ENCODE measurements at regions not wholly inside any gene's neighbourhood (a gene's known extent, or its start where the extent isn't known, plus 50 kb on each side); places are given as distances from the start of the nearest gene placed in this dataset.

GRCh38 chr3:18247139-18247695 is 177.9 kb downstream of the SATB1 start:
- H3K27ac ChIP-seq (ENCODE audit: low read length in 2 of 2): no peak overlapping the region
- no peaks in the 10 kb centered on the region for H3K36me3 ChIP-seq (replicated peaks in 1 of 2; ENCODE audit: control extremely low read depth in 1 of 2, control insufficient read depth in 1 of 2, extremely low read depth in 1 of 2, insufficient read depth in 2 of 2, low read length in 1 of 2)
- CTCF ChIA-PET: no interaction called here
- H3K4me2 ChIP-seq (replicated peaks; ENCODE audit: low read depth, low read length, poor library complexity, severe bottlenecking): no peak overlapping the region
- Mint-ChIP-seq H3K27ac (no peak overlapping the region), H3K4me1 (no peaks in the 10 kb centered on the region), H3K4me3 (no peak overlapping the region), H3K27me3 (no peaks in the 10 kb centered on the region), H3K9me3 (ENCODE audit: insufficient read depth) (no peaks in the 10 kb centered on the region)
- TF ChIP-seq, protein P1, sequence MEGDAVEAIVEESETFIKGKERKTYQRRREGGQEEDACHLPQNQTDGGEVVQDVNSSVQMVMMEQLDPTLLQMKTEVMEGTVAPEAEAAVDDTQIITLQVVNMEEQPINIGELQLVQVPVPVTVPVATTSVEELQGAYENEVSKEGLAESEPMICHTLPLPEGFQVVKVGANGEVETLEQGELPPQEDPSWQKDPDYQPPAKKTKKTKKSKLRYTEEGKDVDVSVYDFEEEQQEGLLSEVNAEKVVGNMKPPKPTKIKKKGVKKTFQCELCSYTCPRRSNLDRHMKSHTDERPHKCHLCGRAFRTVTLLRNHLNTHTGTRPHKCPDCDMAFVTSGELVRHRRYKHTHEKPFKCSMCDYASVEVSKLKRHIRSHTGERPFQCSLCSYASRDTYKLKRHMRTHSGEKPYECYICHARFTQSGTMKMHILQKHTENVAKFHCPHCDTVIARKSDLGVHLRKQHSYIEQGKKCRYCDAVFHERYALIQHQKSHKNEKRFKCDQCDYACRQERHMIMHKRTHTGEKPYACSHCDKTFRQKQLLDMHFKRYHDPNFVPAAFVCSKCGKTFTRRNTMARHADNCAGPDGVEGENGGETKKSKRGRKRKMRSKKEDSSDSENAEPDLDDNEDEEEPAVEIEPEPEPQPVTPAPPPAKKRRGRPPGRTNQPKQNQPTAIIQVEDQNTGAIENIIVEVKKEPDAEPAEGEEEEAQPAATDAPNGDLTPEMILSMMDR (IDR thresholded peaks at IDR 0.05): no peak
- TF ChIP-seq EZH2 (IDR thresholded peaks at IDR 0.05; ENCODE audit: borderline replicate concordance, insufficient read depth, low read depth, low read length, poor library complexity, severe bottlenecking): no peak
- no peaks in the 10 kb centered on the region for H4K20me1 ChIP-seq (ENCODE audit: control insufficient read depth, insufficient read depth, low read length, poor library complexity, severe bottlenecking)
- intact Hi-C loops (cut with micrococcal nuclease): no loop called here
- DNase-seq (no peak), ATAC-seq (ENCODE audit: low read depth) (no peak)
- no peak overlapping the region for H3K4me3 ChIP-seq (ENCODE audit: control extremely low read depth in 1 of 5, extremely low read depth in 1 of 5, insufficient read depth in 1 of 5, low read depth in 2 of 5, low read length in 4 of 5)
- no peaks in the 10 kb centered on the region for H3K27me3 ChIP-seq (replicated peaks in 1 of 4; ENCODE audit: control extremely low read depth in 1 of 4, control insufficient read depth in 3 of 4, insufficient read depth in 4 of 4, low read length in 3 of 4)
- no peaks in the 10 kb centered on the region for H3K4me1 ChIP-seq (ENCODE audit: control insufficient read depth in 2 of 2, insufficient read depth in 2 of 2, low read length in 2 of 2)
- H3K9ac ChIP-seq (ENCODE audit: low read length): no peak overlapping the region
- no peaks in the 10 kb centered on the region for H3K9me3 ChIP-seq (ENCODE audit: control extremely low read depth in 1 of 3, control insufficient read depth in 2 of 3, insufficient read depth in 1 of 3, low read length in 2 of 3)
- H2AFZ ChIP-seq (ENCODE audit: insufficient read depth, low read depth, low read length, poor library complexity, severe bottlenecking): no peak overlapping the region
- POLR2A ChIA-PET: no interaction called here
- H3K79me2 ChIP-seq (ENCODE audit: control insufficient read depth, insufficient read depth, low read length): no peaks in the 10 kb centered on the region

DNA sequence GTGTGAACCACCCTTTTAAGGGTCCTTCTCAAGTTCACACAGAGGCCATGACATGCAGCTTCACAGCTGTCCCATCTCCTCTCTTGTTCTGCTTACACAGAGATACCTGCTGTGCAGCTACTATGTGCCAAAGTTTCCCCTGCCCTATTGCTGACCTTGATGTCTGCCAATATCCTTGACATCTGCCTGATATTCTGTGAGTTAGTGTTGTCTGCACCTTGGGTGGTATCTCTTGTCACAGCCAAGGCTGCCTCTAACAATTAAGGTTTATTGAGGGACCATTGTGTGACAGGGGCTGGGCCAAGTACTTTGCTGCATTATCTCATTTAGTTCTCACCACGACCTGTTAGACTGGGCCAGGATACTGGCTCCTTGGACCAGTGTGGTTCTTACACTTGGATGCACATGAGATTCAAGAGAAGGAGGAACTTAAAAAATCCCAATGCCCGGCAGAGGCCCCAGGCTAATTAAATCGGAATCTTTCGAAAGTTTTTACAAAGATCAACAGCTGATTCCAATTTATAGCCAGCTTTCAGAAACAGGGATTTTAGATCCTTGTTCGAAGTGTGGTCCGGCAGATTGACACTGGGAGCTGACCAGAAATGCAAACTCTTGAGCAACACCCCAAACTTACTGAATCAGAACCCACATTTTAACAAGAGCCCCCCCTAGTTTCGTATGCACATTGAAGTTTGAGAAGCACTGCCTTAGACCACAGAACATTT is 178.6 kb downstream of the SATB1 start:
- no peak for ATAC-seq (ENCODE audit: low read depth)
- H3K79me2 ChIP-seq (ENCODE audit: control insufficient read depth, insufficient read depth, low read length): no peaks in the 10 kb centered on the region
- no peak overlapping the region for H3K27ac ChIP-seq (ENCODE audit: low read length in 2 of 2)
- Mint-ChIP-seq H3K4me1 (no peaks in the 10 kb centered on the region), H3K27me3 (no peaks in the 10 kb centered on the region), H3K27ac (no peak overlapping the region), H3K9me3 (ENCODE audit: insufficient read depth) (no peaks in the 10 kb centered on the region), H3K4me3 (no peak overlapping the region)
- H3K4me3 ChIP-seq (ENCODE audit: control extremely low read depth in 1 of 5, extremely low read depth in 1 of 5, insufficient read depth in 1 of 5, low read depth in 2 of 5, low read length in 4 of 5): no peak overlapping the region
- no peaks in the 10 kb centered on the region for H3K27me3 ChIP-seq (replicated peaks in 1 of 4; ENCODE audit: control extremely low read depth in 1 of 4, control insufficient read depth in 3 of 4, insufficient read depth in 4 of 4, low read length in 3 of 4)
- H3K4me1 ChIP-seq (ENCODE audit: control insufficient read depth in 2 of 2, insufficient read depth in 2 of 2, low read length in 2 of 2): no peaks in the 10 kb centered on the region
- TF ChIP-seq EZH2 (IDR thresholded peaks at IDR 0.05; ENCODE audit: borderline replicate concordance, insufficient read depth, low read depth, low read length, poor library complexity, severe bottlenecking): no peak
- TF ChIP-seq, protein P1 (IDR thresholded peaks at IDR 0.05): no peak
- DNase-seq: no peak
- WGBS (ENCODE audit: insufficient coverage): 82% methylated on average over 6 of the region's 7 CpGs
- no peaks in the 10 kb centered on the region for H3K9me3 ChIP-seq (ENCODE audit: control extremely low read depth in 1 of 3, control insufficient read depth in 2 of 3, insufficient read depth in 1 of 3, low read length in 2 of 3)
- intact Hi-C loops (cut with micrococcal nuclease): no loop called here
- POLR2A ChIA-PET: no interaction called here
- CTCF ChIA-PET: no interaction called here
- no peak overlapping the region for H3K9ac ChIP-seq (ENCODE audit: low read length)
- H4K20me1 ChIP-seq (ENCODE audit: control insufficient read depth, insufficient read depth, low read length, poor library complexity, severe bottlenecking): no peaks in the 10 kb centered on the region
- no peaks in the 10 kb centered on the region for H3K36me3 ChIP-seq (replicated peaks in 1 of 2; ENCODE audit: control extremely low read depth in 1 of 2, control insufficient read depth in 1 of 2, extremely low read depth in 1 of 2, insufficient read depth in 2 of 2, low read length in 1 of 2)
- H2AFZ ChIP-seq (ENCODE audit: insufficient read depth, low read depth, low read length, poor library complexity, severe bottlenecking): no peak overlapping the region
- H3K4me2 ChIP-seq (replicated peaks; ENCODE audit: low read depth, low read length, poor library complexity, severe bottlenecking): no peak overlapping the region

Measured in B cell (primary cell).